OCI-LY1 (cell line): ENCODE measurements at regions not wholly inside any gene's neighbourhood (a gene's known extent, or its start where the extent isn't known, plus 50 kb on each side); places are given as distances from the start of the nearest gene placed in this dataset.
A peak's percentile ranks its signal among the peaks of the same experiment; 100 is the strongest.

Source experiments
- H2AFZ ChIP-seq: fragments of 200-600 bp; sonication (generic), shearing (Covaris generic); 2 replicates; pipeline ENCODE4 v1.6.0; 2014; ENCODE audit warnings: antibody characterized with exemption, mild to moderate bottlenecking, low read length
- H3F3A ChIP-seq: fragments of 200-600 bp; sonication (generic), shearing (Covaris generic); 2 replicates; pipeline ENCODE4 v1.6.0; 2014; ENCODE audit warnings: mild to moderate bottlenecking, antibody characterized with exemption, low read length, moderate library complexity; ENCODE audit not compliant: insufficient read depth
- H3K27ac ChIP-seq: fragments of 200-600 bp; sonication (generic); 2 replicates; pipeline ENCODE4 v1.5.1; 2014; ENCODE audit warnings: low read length, mixed run types, mild to moderate bottlenecking, low read depth; ENCODE audit not compliant: poor library complexity, severe bottlenecking
- H3K27me3 ChIP-seq: fragments of 200-600 bp; sonication (generic); 2 replicates; pipeline ENCODE4 v1.6.0; 2014; ENCODE audit warnings: antibody characterized with exemption, mild to moderate bottlenecking, low read length, moderate library complexity; ENCODE audit not compliant: insufficient read depth
- H3K36me3 ChIP-seq: fragments of 200-600 bp; sonication (generic); 2 replicates; pipeline ENCODE4 v1.6.1; 2014; ENCODE audit warnings: mild to moderate bottlenecking, antibody characterized with exemption, low read length, moderate library complexity, mixed read lengths; ENCODE audit not compliant: insufficient read depth
- H3K4me1 ChIP-seq: fragments of 200-600 bp; sonication (generic); 2 replicates; pipeline ENCODE4 v1.5.1; 2014; ENCODE audit warnings: mild to moderate bottlenecking, low read length, moderate library complexity; ENCODE audit not compliant: insufficient read depth, severe bottlenecking
- H3K4me2 ChIP-seq: fragments of 200-600 bp; sonication (generic), shearing (Covaris generic); 2 replicates; pipeline ENCODE4 v1.6.1; 2014; ENCODE audit warnings: low read length
- H3K4me3 ChIP-seq: fragments of 200-600 bp; sonication (generic); 2 replicates; pipeline ENCODE4 v1.5.1; 2014; ENCODE audit warnings: low read length, low read depth, mild to moderate bottlenecking, mixed read lengths; ENCODE audit not compliant: poor library complexity, severe bottlenecking
- H3K79me2 ChIP-seq: fragments of 200-600 bp; shearing (Covaris generic); 2 replicates; pipeline ENCODE4 v1.6.1; 2016; ENCODE audit warnings: mixed run types, low read length, mixed read lengths; ENCODE audit not compliant: insufficient read depth
- H3K9ac ChIP-seq: fragments of 200-600 bp; sonication (generic), shearing (Covaris generic); 2 replicates; pipeline ENCODE4 v1.6.1; 2014; ENCODE audit warnings: mild to moderate bottlenecking, low read length, mixed read lengths
- H3K9me2 ChIP-seq: fragments of 200-600 bp; sonication (generic), shearing (Covaris generic); 2 replicates; pipeline ENCODE4 v1.6.1; 2014; ENCODE audit warnings: low read depth, mild to moderate bottlenecking, low read length, mixed read lengths
- H3K9me3 ChIP-seq: fragments of 200-600 bp; shearing (Covaris generic); 2 replicates; pipeline ENCODE4 v1.6.1; 2014; ENCODE audit warnings: low read length, mixed read lengths
- H4K20me1 ChIP-seq: fragments of 200-600 bp; sonication (generic), shearing (Covaris generic); 2 replicates; pipeline ENCODE4 v1.6.0; 2016; ENCODE audit warnings: mild to moderate bottlenecking, low read length; ENCODE audit not compliant: insufficient read depth
- CTCF ChIP-seq: fragments of 200-600 bp; sonication (generic), shearing (Covaris generic); IDR thresholded peaks from 2 replicates; pipeline ENCODE4 v1.5.1; 2017; ENCODE audit warnings: mild to moderate bottlenecking, antibody characterized with exemption, low read length, moderate library complexity, mixed read lengths
- EZH2 ChIP-seq: fragments of 200-600 bp; sonication (generic), shearing (Covaris generic); IDR thresholded peaks from 2 replicates; pipeline ENCODE4 v1.8.0; 2017; ENCODE audit warnings: borderline replicate concordance, mixed run types, mild to moderate bottlenecking, antibody characterized with exemption, low read length, moderate library complexity, mixed read lengths

GRCh38 chr16:85329059-85329812 lies 217.0 kb upstream of the CIBAR2 start:
- peaks cover 12% of the 10 kb centered on the region for H3K4me1 ChIP-seq
- H3K79me2 ChIP-seq = no peaks in the 10 kb centered on the region
- no peak overlapping the region for H3K4me3 ChIP-seq
- H3K9me3 ChIP-seq = no peaks in the 10 kb centered on the region
- H3K27ac ChIP-seq = no peak overlapping the region
- no peaks in the 10 kb centered on the region for H3K36me3 ChIP-seq
- peaks cover 1% of the 10 kb centered on the region; the same call in 1 of the 2 replicates for H3K27me3 ChIP-seq
- no peak overlapping the region for H3K4me2 ChIP-seq
- no peak overlapping the region for H2AFZ ChIP-seq
- H3K9ac ChIP-seq = no peak overlapping the region
- H3K9me2 ChIP-seq = no peaks in the 10 kb centered on the region
- TF ChIP-seq EZH2 = no peak
- TF ChIP-seq CTCF = no peak
- H3F3A ChIP-seq = no peaks in the 10 kb centered on the region
- H4K20me1 ChIP-seq = no peaks in the 10 kb centered on the region

- no peaks in the 10 kb centered on the region for H3K79me2 ChIP-seq
- H3K27ac ChIP-seq = no peak overlapping the region
- no peaks in the 10 kb centered on the region for H3F3A ChIP-seq
- peaks cover 12% of the 10 kb centered on the region for H3K4me1 ChIP-seq
- no peaks in the 10 kb centered on the region for H3K9me3 ChIP-seq
- H3K9ac ChIP-seq = no peak overlapping the region
- H2AFZ ChIP-seq = no peak overlapping the region
- no peak for TF ChIP-seq CTCF
- TF ChIP-seq EZH2 = no peak
- H4K20me1 ChIP-seq = no peaks in the 10 kb centered on the region
- H3K27me3 ChIP-seq = no peaks in the 10 kb centered on the region; the same call in 1 of the 2 replicates
- H3K4me3 ChIP-seq = no peak overlapping the region
- H3K4me2 ChIP-seq = no peak overlapping the region
- H3K36me3 ChIP-seq = no peaks in the 10 kb centered on the region
- H3K9me2 ChIP-seq = no peaks in the 10 kb centered on the region
These were observed 217.9 kb upstream of the CIBAR2 start for GRCh38 chr16:85330006-85330693.

- Histone ChIP-seq H3K36me3 (no peaks in the 10 kb centered on the region), H3F3A (no peaks in the 10 kb centered on the region), H3K9me2 (no peaks in the 10 kb centered on the region), H3K4me3 (no peak overlapping the region), H3K27me3 (no peaks in the 10 kb centered on the region; the same call in 1 of the 2 replicates), H3K4me2 (no peak overlapping the region), H2AFZ (no peak overlapping the region), H3K4me1 (peaks cover 12% of the 10 kb centered on the region), H3K79me2 (no peaks in the 10 kb centered on the region), H4K20me1 (no peaks in the 10 kb centered on the region), H3K9me3 (no peaks in the 10 kb centered on the region), H3K27ac (no peak overlapping the region), H3K9ac (no peak overlapping the region)
- TF ChIP-seq EZH2 (no peak), CTCF (peak; percentile 46)
These were observed 218.5 kb upstream of the CIBAR2 start for GRCh38 chr16:85330694-85331188.
